GM12872 (cell line): ENCODE measurements at regions not wholly inside any gene's neighbourhood (a gene's known extent, or its start where the extent isn't known, plus 50 kb on each side); places are given as distances from the start of the nearest gene placed in this dataset.

Experiments used
- CTCF ChIP-seq: IDR thresholded peaks from 3 replicates; pipeline ENCODE4 v1.5.1; 2011; ENCODE audit warnings: low read depth, mild to moderate bottlenecking, low read length, moderate library complexity; ENCODE audit not compliant: insufficient read depth

DNA sequence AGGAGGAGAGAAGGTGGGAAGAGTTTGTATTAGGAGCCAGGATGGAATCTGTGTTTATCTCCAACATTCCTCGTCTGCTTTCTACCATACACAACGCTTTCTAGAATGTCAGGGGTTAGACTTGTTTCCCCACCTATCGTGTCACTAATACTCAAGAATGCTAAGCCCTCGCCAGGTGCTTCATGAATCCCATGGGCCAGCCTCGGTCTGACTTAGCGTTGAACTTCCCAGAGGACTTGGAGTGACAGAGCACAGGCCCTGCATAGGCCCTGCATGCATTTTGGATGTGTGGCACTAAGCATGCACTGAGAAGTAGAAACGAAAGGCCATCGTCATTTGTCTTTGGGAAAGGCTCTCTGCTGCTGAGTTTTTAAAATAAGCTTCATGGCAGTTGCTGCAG is 328.7 kb downstream of the NSG2 start:
- TF ChIP-seq CTCF: no peak

- no peak for TF ChIP-seq CTCF
Measured at GRCh38 chr5:174376056-174376455, 330.6 kb downstream of the NSG2 start.

DNA sequence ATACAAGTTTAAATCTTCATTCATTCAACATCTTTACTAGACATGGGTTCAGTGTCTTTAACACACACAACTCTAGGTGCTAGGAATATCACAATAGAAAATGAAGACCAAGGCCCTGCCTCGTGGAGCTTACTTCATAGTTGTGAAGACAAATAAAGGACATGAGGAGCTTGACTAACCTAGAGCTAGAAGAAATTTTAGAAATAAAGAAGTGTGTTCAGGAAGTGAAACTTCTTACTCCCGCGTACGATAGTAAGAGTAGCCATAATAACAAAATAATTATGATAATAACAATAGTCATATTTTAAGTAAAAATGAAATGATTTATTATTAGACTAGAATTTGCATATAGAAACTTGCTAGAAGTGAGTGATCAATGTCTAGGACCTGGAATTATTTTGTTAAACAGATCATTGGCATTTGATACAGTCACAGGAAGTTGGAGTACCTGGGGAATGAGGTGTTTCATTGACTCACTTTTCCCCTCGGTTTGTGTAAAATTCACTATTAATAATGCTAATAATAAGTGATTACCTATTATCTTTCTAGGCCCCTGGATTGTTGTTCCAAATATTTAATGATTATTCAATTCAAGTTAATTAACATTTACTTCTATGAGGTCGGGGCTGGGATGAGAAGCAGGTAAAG is 331.3 kb downstream of the NSG2 start:
- TF ChIP-seq CTCF: no peak

DNA sequence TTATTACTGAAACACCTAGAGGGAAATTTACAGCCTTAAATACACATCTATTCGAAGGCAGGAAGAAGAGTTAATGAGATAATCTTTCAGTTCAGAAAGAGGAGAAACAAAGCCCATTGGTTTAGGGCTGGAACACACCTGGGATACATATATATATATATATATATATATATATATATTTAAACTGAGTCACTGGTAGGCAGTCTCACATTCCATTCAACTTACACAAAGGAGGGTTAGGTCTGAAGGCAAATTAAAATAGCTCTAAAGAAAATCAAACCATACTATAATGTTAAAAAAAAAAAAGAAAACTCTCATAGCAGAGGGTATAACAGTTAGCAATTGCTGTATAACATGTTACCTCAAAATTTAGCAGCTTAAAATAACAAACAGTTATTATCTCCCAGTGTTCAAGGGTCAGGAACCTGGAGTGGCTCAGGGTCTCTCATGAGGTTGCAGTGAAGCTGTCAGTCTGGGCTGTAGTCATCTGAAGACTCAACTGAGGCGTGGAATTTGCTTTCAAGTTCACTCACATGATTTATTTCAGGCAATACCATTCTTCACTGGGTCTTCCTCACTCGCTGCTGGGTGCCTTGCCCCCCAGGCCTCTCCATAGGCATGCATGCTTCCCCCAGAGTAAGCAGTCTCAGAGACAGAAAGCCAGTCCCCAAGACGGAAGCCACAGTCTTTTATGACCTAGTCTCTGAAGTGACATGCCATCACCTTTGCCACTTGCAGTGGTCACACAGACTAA is 332.8 kb downstream of the NSG2 start:
- no peak for TF ChIP-seq CTCF

DNA sequence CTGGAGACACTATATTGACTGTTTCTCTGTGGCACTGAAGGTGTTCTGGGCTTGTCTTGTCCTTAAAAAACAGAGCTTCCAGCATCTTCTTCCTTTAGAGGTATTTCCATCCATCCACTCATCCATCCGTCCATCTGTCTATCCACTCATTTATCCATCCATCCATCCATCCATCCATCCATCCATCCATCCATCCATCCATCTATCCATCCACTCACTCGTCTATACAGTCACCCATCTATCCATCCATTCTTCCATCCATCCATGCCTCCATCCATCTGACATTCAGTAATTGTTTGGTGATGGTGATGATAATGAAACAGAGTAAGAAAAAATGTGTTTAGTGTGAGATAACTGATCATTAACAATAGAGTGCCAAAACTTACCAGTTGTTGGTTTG is 334.8 kb downstream of the NSG2 start:
- no peak for TF ChIP-seq CTCF

DNA sequence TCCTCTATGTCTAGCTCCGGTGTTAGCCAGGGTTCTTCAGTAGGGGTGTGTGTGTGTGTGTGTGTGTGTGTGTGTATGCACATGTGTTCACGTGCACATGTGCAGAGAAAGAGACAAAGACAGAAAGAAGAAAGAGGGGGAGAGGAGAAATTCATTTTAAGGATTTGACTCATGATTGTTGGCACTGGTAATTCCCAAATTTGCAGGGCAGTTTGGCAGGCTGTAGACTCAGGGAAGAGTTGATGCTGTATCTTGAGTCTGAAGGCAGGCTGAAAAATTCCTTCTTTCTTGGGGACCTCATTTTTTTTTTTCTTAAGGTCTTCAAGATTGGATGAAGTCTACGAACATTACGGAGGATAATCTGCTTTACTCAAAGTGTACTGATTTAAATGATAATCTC is 335.7 kb downstream of the NSG2 start:
- TF ChIP-seq CTCF: no peak

GRCh38 chr5:174383210-174384167 is 338.0 kb downstream of the NSG2 start:
- TF ChIP-seq CTCF: no peak
